Skeletal muscle tissue (tissue), 3 donors: ENCODE measurements at regions not wholly inside any gene's neighbourhood (a gene's known extent, or its start where the extent isn't known, plus 50 kb on each side); places are given as distances from the start of the nearest gene placed in this dataset.

Source experiments
- H3K27ac ChIP-seq: one replicate; pipeline ENCODE4 v1.7.0; 2013; ENCODE audit warnings: mild to moderate bottlenecking, low read depth, low read length, inconsistent platforms
- H3K27me3 ChIP-seq, 3 donors: one replicate each; pipeline ENCODE4 v1.7.0; 2013; ENCODE audit warnings: low read length in 3 of 3; ENCODE audit not compliant: control insufficient read depth in 3 of 3, insufficient read depth in 3 of 3
- H3K36me3 ChIP-seq, 3 donors: one replicate each; pipeline ENCODE4 v1.7.0; 2013; ENCODE audit warnings: low read length in 3 of 3; ENCODE audit not compliant: control insufficient read depth in 3 of 3, insufficient read depth in 3 of 3
- H3K4me1 ChIP-seq, 3 donors: one replicate each; pipeline ENCODE4 v1.7.0; 2013; ENCODE audit warnings: low read length in 3 of 3, mild to moderate bottlenecking in 3 of 3; ENCODE audit not compliant: control insufficient read depth in 3 of 3, insufficient read depth in 3 of 3
- H3K4me3 ChIP-seq, 3 donors: one replicate each; pipeline ENCODE4 v1.7.0; 2013; ENCODE audit warnings: low read length in 3 of 3
- H3K9ac ChIP-seq, 3 donors: one replicate each; pipeline ENCODE4 v1.7.0; 2013; ENCODE audit warnings: low read length in 3 of 3, mild to moderate bottlenecking in 3 of 3, moderate library complexity in 2 of 3, low read depth in 1 of 3
- H3K9me3 ChIP-seq, 3 donors: one replicate each; pipeline ENCODE4 v1.7.0; 2013; ENCODE audit warnings: low read length in 3 of 3; ENCODE audit not compliant: control insufficient read depth in 3 of 3
- donor health status: Osteomylitis.

GRCh38 chr9:18124760-18125159 lies 349.2 kb upstream of the ADAMTSL1 start:
- no peaks in the 10 kb centered on the region for H3K9me3 ChIP-seq
- no peak overlapping the region for H3K4me3 ChIP-seq
- H3K27me3 ChIP-seq, result no peaks in the 10 kb centered on the region
- no peak overlapping the region for H3K27ac ChIP-seq
- H3K9ac ChIP-seq, result no peak overlapping the region
- no peaks in the 10 kb centered on the region for H3K4me1 ChIP-seq
- no peaks in the 10 kb centered on the region for H3K36me3 ChIP-seq

DNA sequence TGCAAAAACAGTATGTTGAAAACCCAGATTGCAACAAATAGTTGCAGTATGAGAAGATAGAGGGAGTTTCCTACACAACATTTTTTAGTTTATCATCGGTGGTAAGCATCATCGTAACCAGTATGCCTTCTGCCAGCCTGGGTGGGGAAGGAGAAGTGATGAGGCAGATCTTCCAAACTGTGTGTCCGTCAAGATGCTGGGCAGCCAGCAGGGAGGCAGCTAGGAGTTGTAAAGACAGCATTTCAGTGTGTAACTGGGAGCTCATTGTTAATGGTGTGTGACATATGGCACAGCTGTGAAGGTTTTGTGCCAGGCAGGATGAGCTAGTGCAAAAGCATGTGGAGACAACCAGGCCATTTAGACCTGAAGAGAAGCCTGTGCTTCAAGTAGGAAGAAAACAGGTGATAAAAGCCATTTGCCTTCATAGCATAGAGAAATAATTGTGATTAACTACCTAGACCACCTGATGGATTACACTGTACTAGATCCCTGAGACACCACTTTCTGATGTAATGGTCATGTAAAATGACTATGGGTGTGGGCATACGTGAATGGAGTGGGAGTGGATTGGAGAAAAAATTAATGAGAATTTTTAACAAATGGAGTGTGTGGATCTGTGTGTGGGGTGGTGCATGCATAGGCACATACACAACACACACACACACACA lies 347.0 kb upstream of the ADAMTSL1 start:
- H3K27me3 ChIP-seq, result no peaks in the 10 kb centered on the region
- H3K27ac ChIP-seq, result no peak overlapping the region
- no peak overlapping the region for H3K4me3 ChIP-seq
- H3K9me3 ChIP-seq, result no peaks in the 10 kb centered on the region
- H3K9ac ChIP-seq, result no peak overlapping the region
- no peaks in the 10 kb centered on the region for H3K4me1 ChIP-seq
- no peaks in the 10 kb centered on the region for H3K36me3 ChIP-seq

DNA sequence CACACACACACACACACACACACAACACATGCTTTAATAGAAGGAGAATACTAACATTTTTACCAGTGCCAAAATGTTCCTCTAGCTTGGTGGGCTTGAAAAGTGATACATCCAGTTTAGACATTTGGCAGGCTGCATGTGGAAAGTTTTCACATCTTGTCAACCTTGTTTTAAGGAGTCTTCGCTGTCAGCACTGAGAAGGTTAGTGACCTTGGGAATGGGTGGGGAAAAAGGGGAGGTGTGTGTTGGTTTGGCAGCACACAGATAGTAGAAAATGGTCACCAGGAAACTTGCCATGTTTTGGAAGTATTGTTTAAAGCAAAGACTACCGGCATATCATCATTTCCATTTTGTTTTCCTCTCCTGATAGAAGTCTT lies 346.5 kb upstream of the ADAMTSL1 start:
- H3K36me3 ChIP-seq, result no peaks in the 10 kb centered on the region
- no peak overlapping the region for H3K4me3 ChIP-seq
- no peak overlapping the region for H3K9ac ChIP-seq
- H3K27me3 ChIP-seq, result no peaks in the 10 kb centered on the region
- H3K9me3 ChIP-seq, result no peaks in the 10 kb centered on the region
- H3K4me1 ChIP-seq, result no peaks in the 10 kb centered on the region
- no peak overlapping the region for H3K27ac ChIP-seq

- Histone ChIP-seq H3K4me3 (no peak overlapping the region), H3K27me3 (no peaks in the 10 kb centered on the region), H3K9ac (no peak overlapping the region), H3K36me3 (no peaks in the 10 kb centered on the region), H3K9me3 (no peaks in the 10 kb centered on the region), H3K27ac (no peak overlapping the region), H3K4me1 (no peaks in the 10 kb centered on the region)
These were observed 344.1 kb upstream of the ADAMTSL1 start for GRCh38 chr9:18129809-18130334.

- H3K9ac ChIP-seq, result no peak overlapping the region
These were observed 337.5 kb upstream of the ADAMTSL1 start for GRCh38 chr9:18136354-18136994.

GRCh38 chr9:18137815-18138214 lies 336.1 kb upstream of the ADAMTSL1 start:
- Histone ChIP-seq H3K4me1 (no peaks in the 10 kb centered on the region), H3K9me3 (no peaks in the 10 kb centered on the region), H3K36me3 (no peaks in the 10 kb centered on the region), H3K27me3 (no peaks in the 10 kb centered on the region), H3K27ac (no peak overlapping the region), H3K4me3 (no peak overlapping the region), H3K9ac (no peak overlapping the region)

More at GRCh38 chr9:18136354-18136994, 337.5 kb upstream of the ADAMTSL1 start:
- no peaks in the 10 kb centered on the region for H3K9me3 ChIP-seq
- H3K36me3 ChIP-seq, result no peaks in the 10 kb centered on the region
- no peak overlapping the region for H3K27ac ChIP-seq
- H3K4me1 ChIP-seq, result no peaks in the 10 kb centered on the region
- no peaks in the 10 kb centered on the region for H3K27me3 ChIP-seq
- H3K4me3 ChIP-seq, result no peak overlapping the region

DNA sequence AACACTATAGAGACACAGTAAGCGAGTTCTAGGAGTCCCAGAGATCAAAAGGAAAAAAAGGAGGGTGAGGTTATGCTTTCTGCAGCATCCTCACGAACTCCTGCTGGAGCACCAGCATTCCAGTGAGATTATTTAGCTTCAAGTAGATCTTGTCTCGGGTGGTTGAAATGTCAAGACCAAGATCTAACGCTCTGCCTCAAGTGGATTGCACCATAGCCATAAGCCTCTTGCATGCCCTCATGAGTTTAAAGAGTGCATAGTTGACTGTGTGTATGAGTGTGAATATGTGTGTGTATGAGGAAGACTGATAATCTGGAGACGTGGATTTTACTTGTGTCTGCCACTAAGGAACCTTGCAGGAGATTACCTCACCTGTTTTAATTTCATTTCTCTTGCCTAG lies 335.3 kb upstream of the ADAMTSL1 start:
- Histone ChIP-seq H3K9me3 (no peaks in the 10 kb centered on the region), H3K4me1 (no peaks in the 10 kb centered on the region), H3K9ac (no peak overlapping the region), H3K36me3 (no peaks in the 10 kb centered on the region), H3K4me3 (no peak overlapping the region), H3K27ac (no peak overlapping the region), H3K27me3 (no peaks in the 10 kb centered on the region)

- no peak overlapping the region for H3K4me3 ChIP-seq
- H3K27me3 ChIP-seq, result no peaks in the 10 kb centered on the region
- H3K4me1 ChIP-seq, result no peaks in the 10 kb centered on the region
- no peaks in the 10 kb centered on the region for H3K36me3 ChIP-seq
- no peak overlapping the region for H3K9ac ChIP-seq
- no peak overlapping the region for H3K27ac ChIP-seq
- H3K9me3 ChIP-seq, result no peaks in the 10 kb centered on the region
These were observed 332.3 kb upstream of the ADAMTSL1 start for GRCh38 chr9:18141681-18142080.

DNA sequence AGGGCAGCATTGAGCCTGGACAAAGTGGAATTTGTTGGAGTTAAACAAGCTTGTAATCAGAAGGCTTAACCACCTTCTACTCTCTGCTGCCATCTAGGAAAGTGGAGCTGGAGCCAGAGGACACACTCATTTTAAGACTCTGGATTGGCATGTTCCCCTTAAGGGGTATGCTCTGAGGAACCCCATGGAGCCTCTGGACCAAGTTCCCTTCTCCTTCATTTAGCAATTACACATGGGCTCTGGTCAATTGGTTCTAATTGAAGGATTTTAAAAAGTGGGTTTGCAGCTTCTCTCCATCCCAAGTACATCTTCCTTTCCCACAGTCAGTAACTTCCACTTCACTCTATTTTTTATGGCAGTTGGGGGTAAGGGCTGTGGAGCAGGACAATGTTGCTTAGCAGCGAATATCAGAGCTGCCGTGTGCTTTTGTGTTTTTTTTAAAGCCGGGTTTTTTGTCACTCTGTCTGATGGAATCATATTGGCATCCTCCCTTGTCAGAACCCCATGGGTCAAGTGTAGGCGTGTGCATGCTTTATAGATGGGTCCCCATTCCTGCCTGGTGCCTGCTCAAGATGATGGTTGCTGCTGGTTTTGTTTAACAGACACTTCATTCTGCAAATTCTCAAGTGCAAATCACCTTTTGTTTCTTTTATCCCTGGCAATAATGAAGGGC lies 330.7 kb upstream of the ADAMTSL1 start:
- Histone ChIP-seq H3K27ac (no peak overlapping the region), H3K9ac (no peak overlapping the region)

DNA sequence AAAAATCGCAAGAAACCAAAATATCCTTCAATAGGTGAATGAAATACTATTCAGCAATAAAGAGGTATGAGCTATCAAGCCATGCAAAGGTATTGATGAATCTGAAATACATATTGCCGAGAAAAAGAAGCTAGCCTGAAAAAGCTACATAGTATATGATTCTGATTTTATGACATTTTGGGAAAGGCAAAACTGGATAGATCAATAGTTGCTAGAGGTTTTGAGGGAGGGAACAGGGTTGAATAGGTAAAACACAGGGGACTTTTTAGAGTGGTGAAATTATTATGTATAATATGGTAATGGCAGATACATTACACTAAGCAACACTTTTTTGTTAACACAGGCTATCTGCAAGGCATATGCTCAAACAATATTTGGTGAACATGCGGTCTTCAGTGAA lies 327.6 kb upstream of the ADAMTSL1 start:
- H3K27me3 ChIP-seq, result no peaks in the 10 kb centered on the region
- H3K4me1 ChIP-seq, result no peaks in the 10 kb centered on the region
- no peak overlapping the region for H3K9ac ChIP-seq
- no peaks in the 10 kb centered on the region for H3K36me3 ChIP-seq
- H3K27ac ChIP-seq, result no peak overlapping the region
- no peaks in the 10 kb centered on the region for H3K9me3 ChIP-seq
- no peak overlapping the region for H3K4me3 ChIP-seq

More for the DNA sequence above, 330.7 kb upstream of the ADAMTSL1 start:
- H3K9me3 ChIP-seq, result no peaks in the 10 kb centered on the region
- no peaks in the 10 kb centered on the region for H3K4me1 ChIP-seq
- H3K4me3 ChIP-seq, result no peak overlapping the region
- H3K27me3 ChIP-seq, result no peaks in the 10 kb centered on the region
- H3K36me3 ChIP-seq, result no peaks in the 10 kb centered on the region
